HG03060 (cell line): ENCODE measurements at regions not wholly inside any gene's neighbourhood (a gene's known extent, or its start where the extent isn't known, plus 50 kb on each side); places are given as distances from the start of the nearest gene placed in this dataset.
A peak's percentile ranks its signal among the peaks of the same experiment; 100 is the strongest.
"Not testable (repeated sequence)": the region's sequence is repeated elsewhere in the genome, so short reads cannot be mapped to it uniquely, and the experiment has no call there.

ENCODE experiments used
- ATAC-seq: cut with Tn5 transposase; IDR thresholded peaks from one replicate; pipeline ENCODE4 v1.9.1; 2021; ENCODE audit warnings: low read depth, moderate number of reproducible peaks; ENCODE audit not compliant: unreplicated experiment

DNA sequence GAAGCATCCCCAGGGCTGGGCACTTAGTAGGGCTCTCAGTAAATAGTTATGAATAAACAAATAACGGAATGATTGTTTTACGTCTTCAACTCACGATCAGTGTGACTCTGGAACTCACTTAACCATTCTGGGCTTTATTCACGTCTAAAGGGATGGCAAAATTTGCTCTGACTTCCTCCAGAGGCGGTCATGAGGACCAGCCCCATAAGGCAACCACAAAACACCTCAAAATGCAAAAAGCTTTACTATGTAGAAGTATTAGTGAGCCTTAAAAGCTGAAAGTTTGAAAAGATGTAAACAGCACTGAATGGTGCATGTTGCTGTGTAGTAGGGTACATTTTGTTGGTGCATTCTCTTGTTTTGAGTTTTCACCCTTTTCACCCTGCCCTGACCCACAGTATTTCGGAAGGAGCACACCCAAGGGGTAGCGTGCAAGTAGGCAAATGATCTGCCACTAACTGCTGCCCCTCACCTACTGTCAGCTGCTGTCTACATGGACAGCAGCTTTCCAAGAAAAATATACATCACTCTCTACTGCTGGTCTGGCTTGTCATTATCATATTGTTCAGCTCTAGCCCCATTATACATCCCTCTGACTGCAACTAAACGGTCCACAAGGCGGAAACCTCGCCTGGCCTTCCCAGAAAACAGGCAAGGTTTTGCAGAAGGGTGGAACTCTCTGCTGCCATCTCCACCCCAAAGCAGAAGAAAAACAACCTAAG, 308.5 kb upstream of the PROK2 start:
- ATAC-seq = peak; percentile 39

DNA sequence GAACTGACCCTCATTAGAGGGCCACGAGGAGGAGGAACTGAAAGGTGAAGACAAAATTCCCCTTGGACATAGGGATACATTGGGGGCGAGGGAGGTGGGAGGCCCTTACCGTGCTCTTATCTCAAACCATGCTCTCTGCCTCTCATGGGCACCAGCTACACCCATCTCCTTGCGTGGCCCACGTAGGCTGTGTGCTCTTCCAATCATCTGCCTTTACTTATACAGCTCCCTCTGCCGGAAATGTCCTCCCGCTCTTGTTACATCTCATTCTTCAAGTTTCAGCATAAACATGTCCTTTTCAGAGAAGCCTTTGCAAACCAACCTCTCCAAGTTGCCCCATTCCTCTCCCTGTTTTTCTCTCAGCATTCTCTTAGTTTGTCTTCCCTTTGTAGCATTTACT, 307.8 kb upstream of the PROK2 start:
- ATAC-seq = no peak

DNA sequence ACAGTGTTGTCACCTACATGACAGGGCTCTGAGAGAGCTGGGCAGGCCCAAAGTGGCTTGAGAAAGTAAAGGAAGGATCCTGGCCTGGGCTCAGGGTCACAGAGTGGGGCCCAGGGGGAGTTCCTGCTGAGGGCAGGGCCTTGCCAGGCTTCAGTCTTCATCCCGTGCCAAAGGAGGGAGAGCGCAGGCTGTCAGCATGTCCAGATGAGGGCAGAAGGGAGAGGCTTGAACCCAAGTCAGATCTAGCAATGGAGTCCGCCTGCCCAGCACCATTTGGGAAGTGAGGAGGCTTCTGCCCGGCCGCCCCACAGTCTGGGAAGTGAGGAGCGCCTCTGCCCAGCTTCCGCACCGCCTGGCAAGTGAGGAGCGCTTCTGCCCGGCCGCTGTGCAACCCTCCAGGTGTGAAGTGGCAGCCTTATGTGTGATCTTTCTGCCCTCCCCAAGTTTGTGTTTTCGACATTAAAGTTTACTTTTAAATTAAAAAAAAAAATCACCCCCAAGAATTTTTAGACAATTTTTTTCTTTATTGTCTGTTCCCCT, 303.6 kb upstream of the PROK2 start:
- no peak for ATAC-seq

DNA sequence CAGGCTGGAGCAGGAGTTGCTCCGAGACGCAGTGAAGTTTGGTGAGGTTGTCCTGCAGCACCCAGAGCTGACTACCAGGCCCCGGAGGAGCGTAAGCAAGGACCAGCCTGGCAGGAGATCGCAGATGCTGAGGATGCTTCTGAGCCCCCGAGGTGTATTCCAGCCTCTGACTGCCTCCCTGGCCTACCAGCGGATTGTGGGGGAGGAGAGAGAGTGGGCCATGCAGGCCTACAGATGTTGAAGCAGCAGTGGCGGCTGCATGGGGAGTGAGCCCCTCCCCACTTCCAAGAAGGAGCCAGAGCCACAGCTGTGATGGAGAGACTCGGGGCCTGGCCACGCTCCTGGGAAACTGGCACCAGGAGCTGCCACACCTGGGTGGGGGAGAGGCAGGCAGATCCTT, 302.5 kb upstream of the PROK2 start:
- no peak for ATAC-seq

DNA sequence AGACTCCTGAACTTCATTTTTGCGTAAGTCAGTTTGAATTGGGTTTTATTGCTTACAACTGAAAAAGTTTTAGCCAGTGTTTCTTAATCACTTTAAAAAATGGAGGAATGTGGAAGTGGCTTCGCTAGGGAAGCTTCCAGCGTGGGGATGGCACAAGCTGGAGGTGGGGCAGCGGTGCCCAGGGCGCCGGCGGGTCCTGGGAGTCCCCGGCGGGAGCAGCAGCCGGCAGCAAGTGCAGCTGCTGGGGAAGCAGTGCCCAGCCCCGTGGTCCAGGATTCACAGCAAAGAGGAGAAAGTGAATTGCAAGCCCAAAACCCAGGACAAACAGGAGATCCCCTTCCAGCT, 301.8 kb upstream of the PROK2 start:
- no peak for ATAC-seq

DNA sequence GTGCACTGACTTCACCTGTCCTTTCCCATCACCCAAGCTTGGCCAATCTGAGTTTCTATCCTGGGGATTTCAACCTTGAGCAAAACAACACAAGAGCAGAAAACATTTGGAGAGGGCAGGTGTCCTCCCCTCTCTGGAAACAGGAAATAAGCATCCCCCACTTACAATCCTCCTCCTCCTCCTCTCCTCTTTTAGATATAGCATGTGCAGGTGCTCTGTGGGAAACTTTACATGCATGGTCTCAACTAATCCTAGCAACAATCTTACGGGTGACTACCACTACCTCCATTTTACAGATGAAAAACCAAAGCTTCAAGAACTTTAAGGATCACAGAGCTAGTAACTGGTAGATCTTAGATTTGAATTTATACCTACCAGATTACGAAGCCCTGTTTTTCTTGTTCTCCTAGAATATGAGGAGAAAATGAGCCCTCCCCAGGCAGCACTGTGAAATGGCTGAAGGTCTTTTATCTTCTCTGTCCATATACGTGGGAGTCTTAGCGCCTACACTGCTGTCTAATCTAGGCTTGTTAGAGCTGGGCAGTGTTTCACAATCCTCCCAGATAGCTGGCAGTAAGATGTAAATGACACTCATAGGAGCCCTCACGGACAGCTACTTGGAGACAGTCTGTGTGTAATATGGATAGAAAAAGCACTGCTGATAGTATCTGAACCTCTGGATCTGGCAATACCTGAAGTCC, 301.2 kb upstream of the PROK2 start:
- no peak for ATAC-seq

DNA sequence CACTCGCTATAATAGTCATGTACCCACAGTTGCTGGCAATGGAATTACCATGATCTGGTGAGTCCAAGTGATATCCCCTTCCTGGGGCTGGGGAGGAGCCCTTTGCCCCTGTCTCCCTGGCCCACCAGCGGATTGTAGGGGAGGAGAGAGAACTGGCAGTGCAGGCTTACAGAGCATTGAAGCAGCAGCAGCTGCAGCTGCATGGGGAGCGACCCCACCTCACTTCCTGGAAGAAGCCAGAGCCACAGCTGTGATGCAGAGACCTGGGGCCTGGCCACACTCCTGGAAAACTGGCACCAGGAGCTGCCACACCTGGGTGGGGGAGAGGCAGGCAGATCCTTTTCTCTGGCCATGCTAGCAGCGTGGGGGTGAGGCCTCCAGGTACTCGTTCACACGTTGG, 300.1 kb upstream of the PROK2 start:
- ATAC-seq = no peak

DNA sequence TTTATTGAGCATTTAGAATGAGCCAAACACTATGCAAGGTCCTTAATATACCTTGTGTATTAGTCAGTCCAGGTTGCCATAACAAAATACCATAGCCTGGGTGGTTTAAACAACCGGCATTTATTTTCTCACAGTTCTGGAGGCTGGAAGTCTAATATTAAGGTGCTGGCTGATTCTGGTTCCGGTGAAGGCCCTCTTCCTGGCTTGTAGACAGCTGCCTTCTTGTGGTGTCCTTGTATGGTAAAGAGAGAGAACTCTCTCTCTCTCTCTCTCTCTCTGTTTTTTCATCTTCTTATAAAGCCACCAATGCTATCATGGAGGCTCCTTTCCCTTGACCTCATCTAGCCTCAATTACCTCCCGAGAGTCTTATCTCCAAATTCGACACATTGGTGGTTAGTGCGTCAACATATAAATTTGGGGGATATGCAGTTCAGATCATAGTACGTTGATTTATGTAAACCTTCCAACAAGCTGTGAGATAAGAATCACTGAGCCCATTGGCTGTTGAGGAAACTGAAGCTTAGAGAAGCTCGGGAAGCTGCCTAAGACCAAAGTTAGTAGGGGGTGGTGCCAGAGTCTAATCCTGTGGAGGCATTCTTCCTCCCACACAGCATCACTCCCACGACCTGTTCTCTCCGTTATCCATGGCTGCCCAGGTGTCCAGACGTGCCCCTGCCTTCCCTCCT, 298.0 kb upstream of the PROK2 start:
- peak; percentile 2 for ATAC-seq

DNA sequence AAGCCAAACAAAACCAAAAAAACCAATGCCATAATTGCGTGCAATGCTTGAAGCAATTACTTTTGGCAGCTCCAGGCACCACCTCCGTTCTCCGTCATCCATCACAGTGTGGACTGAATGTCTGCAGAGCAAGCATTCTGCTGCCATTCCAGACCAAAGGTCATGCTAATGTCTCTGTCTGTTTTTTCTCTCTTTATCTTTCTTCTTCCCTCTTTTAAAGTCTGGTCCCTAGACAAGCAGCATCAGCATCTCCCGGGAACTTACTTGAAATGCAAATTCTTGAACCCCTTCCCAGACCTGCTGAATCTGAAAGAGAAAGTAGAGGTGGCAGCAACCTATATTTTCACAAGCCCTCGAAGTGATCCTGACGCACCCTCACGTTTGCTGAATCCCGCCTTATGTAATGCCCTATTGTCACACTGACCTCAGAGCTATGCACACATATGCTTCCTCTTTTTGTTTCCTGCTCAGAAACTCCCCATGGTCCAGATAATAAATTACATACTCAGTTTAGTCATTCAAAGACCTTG, 297.3 kb upstream of the PROK2 start:
- peak; percentile 51 for ATAC-seq

DNA sequence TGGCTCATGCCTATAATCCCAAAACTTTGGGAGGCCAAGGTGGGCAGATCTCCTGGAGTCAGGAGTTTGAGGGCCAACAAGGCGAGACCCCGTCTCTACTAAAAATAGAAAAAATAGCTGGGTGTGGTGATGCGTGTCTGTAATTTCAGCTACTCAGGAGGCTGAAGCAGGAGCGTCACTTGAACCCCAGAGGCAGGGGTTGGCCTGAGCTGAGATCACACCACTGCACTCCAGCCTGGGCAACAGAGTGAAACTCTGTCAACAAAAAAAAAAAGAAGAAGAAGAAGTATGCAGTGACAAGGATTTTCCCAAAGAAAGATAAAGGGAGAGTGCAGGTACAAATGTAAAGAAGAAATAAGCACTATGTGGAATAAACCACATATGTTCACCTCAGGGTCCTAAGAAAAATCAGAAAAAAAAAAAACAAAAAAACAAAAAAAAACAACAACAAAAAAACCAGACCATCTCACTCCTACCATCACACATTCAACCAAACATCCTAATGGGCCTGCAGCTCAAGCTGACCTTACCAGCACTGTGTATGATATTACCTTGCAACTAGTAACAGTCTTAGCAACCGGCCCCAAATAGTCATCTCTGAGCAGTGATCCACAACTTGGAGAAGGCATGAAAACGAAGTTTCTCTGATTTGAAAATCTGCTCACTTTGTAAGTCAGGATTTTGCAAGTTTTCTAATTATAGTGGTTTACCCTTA, 296.7 kb upstream of the PROK2 start:
- ATAC-seq = no peak

DNA sequence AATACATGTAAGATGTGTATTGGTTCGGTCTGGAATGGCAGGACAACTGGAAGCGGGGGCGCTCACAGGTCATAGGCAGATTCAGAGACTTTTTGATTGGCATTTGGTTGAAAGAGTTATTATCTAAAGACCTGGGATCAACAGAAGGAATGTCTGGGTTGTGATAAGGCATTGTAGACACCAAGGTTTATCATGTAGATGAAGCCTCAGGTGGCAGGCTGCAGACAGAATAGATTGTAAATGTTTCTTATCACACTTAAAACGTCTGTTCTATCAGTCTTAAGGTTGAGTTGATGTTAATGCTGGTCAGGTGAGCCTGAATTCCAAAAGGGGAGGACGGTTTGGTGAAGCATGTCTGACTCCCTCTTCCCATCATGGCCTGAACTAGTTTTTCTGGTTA, 295.9 kb upstream of the PROK2 start:
- ATAC-seq = no peak

DNA sequence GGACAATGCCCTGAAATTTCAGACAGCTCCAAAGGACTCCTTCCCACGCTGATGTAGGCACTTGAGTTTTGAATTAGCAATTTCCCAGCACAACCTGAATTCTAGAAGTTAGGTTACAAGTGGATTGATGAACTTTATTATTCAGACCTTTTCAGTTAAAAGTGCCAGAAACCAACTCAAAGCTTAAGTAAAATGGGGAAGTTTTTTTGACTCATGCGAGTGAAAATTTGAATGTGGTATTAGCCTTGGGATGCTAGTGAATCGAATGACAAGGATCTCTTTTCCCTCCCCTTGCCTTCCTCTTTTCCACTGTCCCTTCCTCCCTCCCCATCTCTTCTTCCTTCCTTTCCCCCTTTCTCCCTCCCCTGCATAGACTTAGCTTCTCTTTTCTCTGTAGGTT, 295.1 kb upstream of the PROK2 start:
- no peak for ATAC-seq

DNA sequence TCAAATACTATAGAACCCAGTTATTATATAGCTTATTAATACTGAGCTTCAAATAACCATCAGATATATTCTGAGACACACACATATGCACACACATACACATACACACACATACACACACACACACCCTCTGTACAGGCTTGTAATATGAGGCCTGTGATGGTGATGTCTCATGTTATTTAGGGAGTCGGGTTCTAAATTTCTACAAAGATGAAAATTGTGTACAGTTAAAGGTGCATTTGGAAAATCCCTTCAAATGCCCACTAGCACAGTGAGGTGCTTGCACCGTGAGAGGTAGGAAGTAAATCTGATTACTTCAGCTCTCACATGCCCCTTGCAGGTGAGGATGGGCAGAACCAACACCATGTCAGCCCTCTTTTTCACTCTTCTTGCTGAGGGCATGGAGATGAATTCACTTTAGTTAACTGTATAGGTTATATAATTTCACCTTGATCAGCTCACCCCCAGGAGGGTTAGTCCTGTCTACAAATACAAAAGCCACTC, 294.5 kb upstream of the PROK2 start:
- ATAC-seq = no peak

DNA sequence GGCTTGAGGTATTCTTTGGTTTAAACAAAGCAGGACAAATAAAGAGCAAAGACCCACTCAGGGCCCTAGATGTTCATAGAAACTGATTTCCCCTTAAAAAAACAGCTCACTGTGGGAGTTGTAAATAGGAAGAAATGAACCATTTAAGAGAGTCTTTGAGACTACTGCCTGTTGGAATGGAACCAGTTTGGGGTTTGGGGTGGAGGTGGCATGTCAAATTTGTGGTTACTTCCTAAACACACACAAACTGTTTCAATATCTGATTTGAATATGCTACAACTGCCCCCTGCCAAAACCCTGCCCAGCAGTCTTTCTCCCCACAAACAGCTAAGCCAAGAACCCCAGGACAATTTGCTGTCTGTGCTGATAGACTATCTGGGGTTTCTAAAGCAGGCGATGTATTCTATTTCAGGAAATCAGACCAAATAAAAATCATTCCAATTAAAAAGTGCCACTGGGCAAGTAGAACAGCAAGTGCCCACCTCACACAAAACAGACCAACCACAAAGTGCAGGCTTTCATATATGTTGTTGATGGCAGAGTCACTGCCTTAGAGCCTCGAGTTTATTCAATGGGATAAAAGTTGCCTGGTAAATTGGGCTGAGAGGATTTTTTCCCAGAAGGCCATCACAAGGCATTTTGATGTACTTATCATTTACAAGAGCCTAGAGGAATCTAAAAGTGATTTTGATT, 293.9 kb upstream of the PROK2 start:
- no peak for ATAC-seq

DNA sequence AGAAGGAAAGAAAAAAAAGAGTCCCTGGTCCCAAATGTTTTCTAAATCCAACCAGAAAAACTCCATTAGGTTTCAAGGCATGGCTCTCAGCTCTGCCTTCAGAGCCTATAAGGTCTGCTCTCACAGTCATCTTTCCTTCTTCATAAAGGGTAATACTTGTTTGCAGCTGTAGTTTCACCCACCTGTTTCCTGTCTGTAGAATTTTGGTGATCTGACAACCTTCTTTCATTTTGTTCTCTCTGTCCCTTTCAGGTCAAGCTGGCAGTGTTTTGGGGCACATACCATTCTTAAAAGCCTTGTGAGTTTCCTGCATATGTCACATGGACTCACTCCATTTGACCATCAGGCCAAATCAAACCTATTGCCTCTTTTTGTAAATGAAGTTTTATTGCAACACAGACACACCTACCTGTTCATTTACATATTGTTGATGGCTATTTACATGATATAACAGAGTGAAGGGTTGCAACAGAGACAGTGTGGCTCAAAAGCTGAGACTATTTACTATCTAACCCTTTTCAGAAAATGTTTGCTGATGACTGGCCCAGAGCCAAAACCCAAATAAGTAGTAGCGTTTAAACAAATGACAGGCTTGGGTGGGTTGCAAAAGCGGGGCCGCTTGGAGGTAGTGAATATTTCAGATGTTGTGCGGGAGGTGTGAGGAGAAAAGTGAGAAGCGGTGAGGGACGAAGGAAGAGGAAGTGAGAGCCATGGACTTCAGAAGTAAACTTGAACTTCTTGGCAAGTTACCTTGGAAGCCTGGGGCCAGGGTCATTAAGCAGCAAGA, 292.7 kb upstream of the PROK2 start:
- ATAC-seq = no peak

DNA sequence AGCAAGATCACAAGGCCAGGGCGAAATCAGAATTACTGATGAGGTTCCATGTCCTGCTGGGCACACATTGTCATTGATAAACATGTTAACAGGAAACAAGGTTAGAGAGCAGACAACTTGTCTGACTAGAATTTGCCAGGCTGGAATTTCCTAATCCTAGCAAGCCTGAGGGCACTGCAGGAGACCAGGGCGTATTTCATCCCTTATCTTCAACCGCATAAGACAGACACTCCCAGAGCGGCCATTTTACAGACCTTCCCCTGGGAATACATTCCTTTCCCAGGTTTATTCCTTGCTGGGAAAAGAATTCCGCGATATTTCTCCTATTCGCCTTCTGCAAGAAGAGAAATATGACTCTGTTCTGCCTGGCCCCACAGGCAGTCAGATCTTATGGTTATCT, 290.9 kb upstream of the PROK2 start:
- ATAC-seq = not testable (repeated sequence)

DNA sequence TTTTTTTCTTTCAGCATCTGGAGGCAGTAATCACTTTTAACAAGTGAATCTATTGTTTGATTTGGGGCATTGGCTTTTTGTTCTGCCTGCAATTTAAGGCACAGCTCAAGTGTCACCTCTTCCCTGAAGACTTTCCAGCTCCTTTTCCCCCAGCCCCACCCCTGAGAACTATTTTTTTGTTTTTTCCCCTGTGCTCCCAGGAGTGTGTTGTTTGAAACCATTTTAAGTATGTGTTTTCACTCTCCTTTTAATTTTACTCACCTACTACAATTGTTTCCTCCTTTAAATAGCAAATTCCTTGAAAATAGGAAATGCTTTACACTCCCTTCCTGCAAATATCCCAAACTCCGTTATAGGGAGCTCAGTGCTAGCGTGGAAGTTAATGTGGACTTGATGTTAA, 286.7 kb upstream of the PROK2 start:
- no peak for ATAC-seq

DNA sequence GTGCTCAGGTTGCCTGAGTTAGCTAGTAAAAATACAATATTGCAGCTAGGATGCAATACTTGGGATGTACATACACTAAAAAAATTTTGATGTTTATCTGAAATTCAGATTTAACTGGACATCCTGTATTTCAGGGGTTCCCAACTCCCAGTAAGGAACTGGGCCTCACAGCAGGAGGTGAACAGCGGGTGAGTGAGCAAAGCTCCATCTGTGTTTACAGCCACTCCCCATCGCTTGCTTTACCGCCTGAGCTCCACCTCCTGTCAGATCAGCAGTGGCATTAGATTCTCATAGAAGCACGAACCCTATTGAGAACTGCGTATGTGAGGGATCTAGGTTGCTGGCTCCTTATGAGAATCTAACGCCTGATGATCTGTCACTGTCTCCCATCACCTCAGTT, 285.1 kb upstream of the PROK2 start:
- ATAC-seq = no peak

DNA sequence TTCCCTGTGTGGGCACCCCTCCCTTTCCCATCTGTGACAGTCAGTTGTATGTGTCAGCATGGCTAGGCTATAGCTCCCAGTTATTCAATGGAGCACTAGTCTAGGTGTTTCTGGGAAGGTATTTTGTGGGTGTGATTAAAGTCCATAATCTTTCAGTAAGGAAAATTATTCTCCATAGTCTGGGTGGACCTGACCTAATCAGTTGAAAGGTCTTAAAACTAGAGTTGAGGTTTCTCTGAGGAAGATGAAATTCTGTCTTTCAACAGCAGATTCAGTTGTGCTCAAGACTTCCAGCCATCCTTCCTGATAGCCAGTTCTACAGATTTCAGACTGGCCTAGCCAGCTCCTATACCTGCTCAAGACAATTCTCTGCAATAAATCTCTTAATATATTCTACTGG, 284.6 kb upstream of the PROK2 start:
- ATAC-seq = no peak
